ENCODE measurements at regions not wholly inside any gene's neighbourhood (a gene's known extent, or its start where the extent isn't known, plus 50 kb on each side); places are given as distances from the start of the nearest gene placed in this dataset.

GRCh38 chr4:179503976-179504375, 2061.7 kb upstream of the AGA start:
- TF ChIP-seq CTCF (IDR thresholded peaks at IDR 0.05 in 4 of 5, conservative IDR thresholded peaks at IDR 0.05 in 1 of 5) (no peak), POLR2A (IDR thresholded peaks at IDR 0.05) (no peak)

Measured in gastrocnemius medialis (tissue), 4 donors.